HG02642 (cell line): ENCODE measurements at regions not wholly inside any gene's neighbourhood (a gene's known extent, or its start where the extent isn't known, plus 50 kb on each side); places are given as distances from the start of the nearest gene placed in this dataset.
"Not testable (repeated sequence)": the region's sequence is repeated elsewhere in the genome, so short reads cannot be mapped to it uniquely, and the experiment has no call there.

Source experiments
- ATAC-seq: cut with Tn5 transposase; IDR thresholded peaks from one replicate; pipeline ENCODE4 v1.9.1; 2021; ENCODE audit warnings: mild to moderate bottlenecking; ENCODE audit not compliant: unreplicated experiment, poor library complexity

GRCh38 chr12:105622220-105622619, 291.7 kb downstream of the C12orf75 start:
- no peak for ATAC-seq

- ATAC-seq = no peak
These were observed 292.6 kb downstream of the C12orf75 start for GRCh38 chr12:105622846-105623736.

- ATAC-seq = no peak
These were observed 296.2 kb downstream of the C12orf75 start for GRCh38 chr12:105626653-105627052.

DNA sequence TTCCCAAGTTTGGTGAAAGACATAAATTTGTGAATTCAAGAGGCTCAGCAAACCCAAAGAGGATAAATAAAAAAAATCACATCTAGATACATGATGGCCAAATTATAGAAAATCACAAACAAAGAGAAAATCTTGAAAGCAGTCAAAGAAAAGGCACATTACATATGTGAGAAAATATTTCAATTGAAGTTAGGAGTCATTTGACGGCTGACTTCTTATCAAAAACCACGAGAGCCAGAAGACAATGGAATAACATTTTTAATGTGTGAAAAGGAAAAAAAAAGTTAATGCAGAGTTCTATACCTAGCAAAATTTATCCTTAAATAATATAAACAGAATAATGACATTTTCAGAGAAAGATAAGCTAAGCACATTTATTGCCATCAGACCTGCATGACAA, 307.0 kb downstream of the C12orf75 start:
- ATAC-seq = no peak

GRCh38 chr12:105640761-105641160, 310.3 kb downstream of the C12orf75 start:
- no peak for ATAC-seq

- no peak for ATAC-seq
These were observed 311.3 kb downstream of the C12orf75 start for GRCh38 chr12:105641749-105642148.

GRCh38 chr12:105644770-105645169, 314.3 kb downstream of the C12orf75 start:
- ATAC-seq = no peak

- ATAC-seq = no peak
These were observed 324.1 kb downstream of the C12orf75 start for GRCh38 chr12:105654606-105655005.

- ATAC-seq = no peak
These were observed 327.9 kb downstream of the C12orf75 start for GRCh38 chr12:105658389-105658788.

- ATAC-seq = no peak
These were observed 329.0 kb downstream of the C12orf75 start for GRCh38 chr12:105659355-105660075.

- not testable (repeated sequence) for ATAC-seq
These were observed 334.3 kb downstream of the C12orf75 start for GRCh38 chr12:105664765-105665164.

DNA sequence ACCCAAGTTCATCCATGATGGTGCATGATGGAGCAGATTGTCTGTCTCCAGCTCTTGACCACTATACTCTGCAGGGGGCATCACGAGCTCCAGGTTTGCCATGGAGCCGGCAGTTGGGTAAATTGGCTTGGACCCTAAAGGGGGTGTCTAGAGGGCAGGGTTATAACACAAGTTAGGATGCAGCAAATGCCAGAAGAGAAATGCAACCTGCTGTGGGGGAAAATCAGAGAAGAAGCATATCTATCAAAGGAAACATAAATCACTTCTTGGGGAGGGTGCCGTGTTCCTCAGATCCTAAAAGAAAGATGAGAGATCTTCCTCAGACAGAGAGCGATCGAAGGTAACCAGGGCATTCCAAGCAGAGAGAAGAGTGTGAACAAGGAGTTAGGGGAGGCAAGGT, 334.9 kb downstream of the C12orf75 start:
- ATAC-seq = no peak

- ATAC-seq = no peak
These were observed 337.7 kb downstream of the C12orf75 start for GRCh38 chr12:105667973-105668743.

DNA sequence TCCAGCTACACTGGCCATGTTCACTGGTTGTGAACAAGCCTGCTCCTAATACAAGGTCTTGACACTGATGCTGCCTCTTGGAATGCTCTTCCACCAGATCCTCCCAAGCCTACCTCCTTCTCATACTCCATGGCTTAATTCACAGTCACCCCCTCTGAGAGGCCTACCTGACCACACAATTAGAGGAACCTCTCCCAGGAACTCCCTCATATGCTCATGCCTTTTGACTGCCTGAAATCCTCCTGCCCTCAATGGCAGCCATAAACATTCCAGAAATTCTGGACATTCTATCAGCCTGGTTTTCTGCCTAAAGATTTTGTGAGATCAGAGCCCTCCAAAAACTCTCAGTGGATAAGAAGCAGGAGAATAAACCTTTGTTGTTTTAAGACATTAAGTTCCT, 340.2 kb downstream of the C12orf75 start:
- ATAC-seq = no peak

DNA sequence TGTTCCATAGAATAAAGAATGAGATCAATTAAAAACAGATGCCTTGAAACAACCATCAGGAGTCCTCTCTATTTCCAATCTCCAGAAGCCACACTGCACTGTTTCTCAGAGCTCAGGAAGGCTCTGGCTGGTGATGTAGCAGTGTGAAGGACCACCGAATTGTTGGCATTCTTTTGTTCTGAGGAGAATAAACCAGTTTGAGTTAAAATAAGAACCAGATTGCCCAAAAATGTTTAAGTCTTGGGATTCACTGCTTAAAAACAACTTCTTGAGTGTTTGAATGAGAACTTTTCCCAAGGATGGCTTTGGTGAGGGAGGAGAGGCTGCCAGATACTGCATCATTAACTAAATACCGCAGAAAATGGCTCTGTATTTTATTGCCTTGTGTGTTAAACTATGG, 341.2 kb downstream of the C12orf75 start:
- no peak for ATAC-seq

DNA sequence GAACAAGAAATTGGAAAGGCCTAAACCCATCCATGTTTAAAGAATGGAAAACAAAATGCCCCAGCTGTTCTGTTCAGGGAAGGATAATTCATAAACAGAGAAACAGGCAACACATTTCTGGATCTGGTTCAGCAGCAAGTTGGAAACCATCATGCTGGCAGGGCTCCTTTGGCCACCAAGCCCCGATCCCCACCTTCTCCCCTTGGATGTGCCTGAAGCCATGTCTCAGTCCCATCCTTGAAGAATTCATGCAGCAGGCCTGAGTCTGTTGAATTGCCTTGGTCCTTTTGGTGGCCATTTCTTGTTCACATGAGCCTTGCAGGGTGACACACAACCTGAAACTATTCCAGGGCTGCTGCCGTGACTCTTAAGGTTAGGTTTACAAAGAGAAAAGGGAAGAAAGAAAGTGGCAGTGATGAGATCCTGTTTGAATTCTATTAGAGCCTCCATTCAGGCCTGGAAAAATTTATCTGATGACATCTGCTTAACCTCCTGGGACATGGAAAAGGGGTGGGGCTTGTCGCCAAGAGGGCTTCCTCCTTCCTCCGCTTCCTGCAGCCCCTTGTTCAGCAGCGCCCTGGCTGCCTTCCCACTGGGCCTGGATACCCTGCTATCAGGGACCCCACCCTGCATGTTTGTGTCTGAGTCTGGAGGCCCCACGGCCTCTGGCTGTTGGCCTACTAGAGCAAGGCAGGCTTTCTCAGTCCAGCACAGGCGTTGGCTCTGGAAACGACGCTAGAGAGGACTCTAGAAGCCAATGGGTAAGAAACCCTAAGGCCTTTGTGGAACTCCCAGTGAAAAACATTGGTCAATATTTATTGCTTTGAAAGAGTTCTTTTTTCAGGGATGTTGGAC, 341.9 kb downstream of the C12orf75 start:
- no peak for ATAC-seq

DNA sequence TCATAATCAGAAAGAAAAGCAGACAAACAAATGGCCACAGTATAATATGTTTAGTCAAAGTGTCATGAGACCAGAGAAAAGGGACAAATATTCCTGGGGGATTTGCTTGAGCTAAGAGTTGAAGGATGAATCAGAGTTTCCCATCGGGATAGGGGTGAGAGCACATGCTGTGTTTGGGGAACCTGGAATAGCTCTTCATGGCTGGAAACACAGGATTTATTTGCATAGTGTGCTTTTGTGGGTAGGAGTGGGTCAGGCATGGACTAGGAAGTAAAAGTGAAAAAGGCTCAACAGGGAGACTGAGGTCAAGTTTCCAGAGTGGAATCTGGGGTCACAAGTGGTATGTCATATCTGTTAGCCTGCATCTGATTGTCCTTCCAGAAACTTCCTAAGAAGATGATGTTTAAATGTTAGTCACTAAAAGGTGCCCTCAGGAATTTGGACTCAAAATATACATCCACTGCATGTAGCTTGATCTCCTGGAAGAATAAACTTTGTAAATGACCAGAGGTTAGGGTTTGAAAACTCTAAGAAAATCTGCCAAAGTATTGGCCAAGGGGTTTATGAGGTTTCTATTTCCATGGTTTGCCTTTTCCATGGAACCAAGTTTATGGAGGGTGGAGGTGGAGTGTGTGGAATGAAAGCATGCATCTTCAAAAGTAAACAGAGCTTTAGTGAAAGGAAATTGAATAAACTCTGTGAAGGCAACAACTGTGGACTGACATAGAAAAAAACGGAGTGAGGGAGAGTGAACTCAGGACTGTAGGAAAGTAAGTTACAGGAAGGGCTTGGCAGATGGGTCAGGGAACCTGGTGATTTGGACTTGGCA, 344.6 kb downstream of the C12orf75 start:
- ATAC-seq = no peak

GRCh38 chr12:105676694-105677093, 346.2 kb downstream of the C12orf75 start:
- no peak for ATAC-seq

- no peak for ATAC-seq
These were observed 347.2 kb downstream of the C12orf75 start for GRCh38 chr12:105677672-105678071.
